ENCODE measurements at regions not wholly inside any gene's neighbourhood (a gene's known extent, or its start where the extent isn't known, plus 50 kb on each side); places are given as distances from the start of the nearest gene placed in this dataset.

- DNase-seq (ENCODE audit: low read depth): no peak
Observed at GRCh38 chr5:30933599-30933998, 259.9 kb upstream of the CDH6 start.

GRCh38 chr5:30932273-30933017 lies 261.0 kb upstream of the CDH6 start:
- DNase-seq (ENCODE audit: low read depth): no peak

- no peak for DNase-seq (ENCODE audit: low read depth)
Observed at GRCh38 chr5:30930736-30931135, 262.8 kb upstream of the CDH6 start.

- no peak for DNase-seq (ENCODE audit: low read depth)
Observed at GRCh38 chr5:30928956-30929355, 264.5 kb upstream of the CDH6 start.

- no peak for DNase-seq (ENCODE audit: low read depth)
Observed at GRCh38 chr5:30926218-30926617, 267.3 kb upstream of the CDH6 start.

GRCh38 chr5:30921388-30921787 lies 272.1 kb upstream of the CDH6 start:
- DNase-seq (ENCODE audit: low read depth): no peak

- DNase-seq (ENCODE audit: low read depth): no peak
Observed at GRCh38 chr5:30918171-30918570, 275.3 kb upstream of the CDH6 start.

GRCh38 chr5:30908356-30908755 lies 285.1 kb upstream of the CDH6 start:
- no peak for DNase-seq (ENCODE audit: low read depth)

GRCh38 chr5:30900367-30900766 lies 293.1 kb upstream of the CDH6 start:
- no peak for DNase-seq (ENCODE audit: low read depth)

- no peak for DNase-seq (ENCODE audit: low read depth)
Observed at GRCh38 chr5:30894811-30895210, 298.7 kb upstream of the CDH6 start.

- no peak for DNase-seq (ENCODE audit: low read depth)
Observed at GRCh38 chr5:30891660-30892059, 301.8 kb upstream of the CDH6 start.

- DNase-seq (ENCODE audit: low read depth): no peak
Observed at GRCh38 chr5:30890377-30890776, 303.1 kb upstream of the CDH6 start.

GRCh38 chr5:30880514-30880913 lies 313.0 kb upstream of the CDH6 start:
- no peak for DNase-seq (ENCODE audit: low read depth)

- DNase-seq (ENCODE audit: low read depth): no peak
Observed at GRCh38 chr5:30879887-30880286, 313.6 kb upstream of the CDH6 start.

GRCh38 chr5:30878746-30879145 lies 314.7 kb upstream of the CDH6 start:
- DNase-seq (ENCODE audit: low read depth): no peak

GRCh38 chr5:30878296-30878695 lies 315.2 kb upstream of the CDH6 start:
- no peak for DNase-seq (ENCODE audit: low read depth)

- no peak for DNase-seq (ENCODE audit: low read depth)
Observed at GRCh38 chr5:30874241-30875034, 319.0 kb upstream of the CDH6 start.

GRCh38 chr5:30871196-30871595 lies 322.3 kb upstream of the CDH6 start:
- no peak for DNase-seq (ENCODE audit: low read depth)

GRCh38 chr5:30867711-30868110 lies 325.8 kb upstream of the CDH6 start:
- no peak for DNase-seq (ENCODE audit: low read depth)

- no peak for DNase-seq (ENCODE audit: low read depth)
Observed at GRCh38 chr5:30866142-30866541, 327.3 kb upstream of the CDH6 start.

GRCh38 chr5:30856242-30856641 lies 337.2 kb upstream of the CDH6 start:
- DNase-seq (ENCODE audit: low read depth): no peak

- no peak for DNase-seq (ENCODE audit: low read depth)
Observed at GRCh38 chr5:30853158-30853557, 340.3 kb upstream of the CDH6 start.

GRCh38 chr5:30850866-30851265 lies 342.6 kb upstream of the CDH6 start:
- DNase-seq (ENCODE audit: low read depth): no peak

Data from forelimb muscle (tissue), 1 donor.